Panc1 (cell line): ENCODE measurements at regions not wholly inside any gene's neighbourhood (a gene's known extent, or its start where the extent isn't known, plus 50 kb on each side); places are given as distances from the start of the nearest gene placed in this dataset.

ENCODE experiments used
- ATAC-seq: fragments of 200-7000 bp; cut with Tn5 transposase; 2 replicates; pipeline ENCODE4 v1.9.1; 2020; ENCODE audit warnings: mild to moderate bottlenecking, moderate library complexity
- BruUV-seq: library from RNA; stranded (reverse); fragments of 400-500 nt; replicated peaks from 2 replicates; lab custom pipeline; 2021; lab: Mats Ljungman, UMichigan
- CTCF ChIA-PET: fragments of 300-600 bp; sonication (Branson Sonifier 250); formaldehyde crosslinking; loops from one replicate; lab custom pipeline; 2022; ENCODE audit warnings: antibody characterized with exemption; lab: Charles Lee
- POLR2A ChIA-PET: fragments of 300-600 bp; sonication (Branson Sonifier 250); formaldehyde crosslinking; loops from one replicate; lab custom pipeline; 2022; ENCODE audit warnings: antibody characterized with exemption; lab: Charles Lee
- DNase-seq: peaks from one replicate; pipeline ENCODE4 v3.0.0-alpha.2; 2010; ENCODE audit warnings: low read depth, low spot score
- H3K27ac ChIP-seq: 2 replicates; pipeline ENCODE4 v1.5.1; 2011; ENCODE audit warnings: mild to moderate bottlenecking, low read length, inconsistent platforms
- H3K27me3 ChIP-seq: fragments of 200-500 bp; sonication (Bioruptor generic); 2 replicates; pipeline ENCODE4 v1.6.0; 2014; ENCODE audit warnings: low read length, inconsistent platforms; ENCODE audit not compliant: control insufficient read depth, insufficient read depth
- H3K36me3 ChIP-seq: fragments of 200-500 bp; sonication (Bioruptor generic); 2 replicates; pipeline ENCODE4 v1.5.1; 2014; ENCODE audit warnings: inconsistent platforms, mild to moderate bottlenecking, low read length, moderate library complexity; ENCODE audit not compliant: control insufficient read depth, insufficient read depth
- H3K4me1 ChIP-seq: 2 replicates; pipeline ENCODE4 v1.5.1; 2011; ENCODE audit warnings: inconsistent platforms, mild to moderate bottlenecking, low read length, moderate library complexity; ENCODE audit not compliant: control insufficient read depth, insufficient read depth
- H3K4me3 ChIP-seq, 2 experiments: 2 replicates each; pipeline ENCODE4 v1.5.1; 2011 to 2012; ENCODE audit warnings: low read depth in 2 of 2, low read length in 2 of 2, mild to moderate bottlenecking in 2 of 2, inconsistent platforms in 1 of 2, moderate library complexity in 1 of 2
- H3K9me3 ChIP-seq: fragments of 200-500 bp; sonication (Bioruptor generic); 2 replicates; pipeline ENCODE4 v1.5.1; 2014; ENCODE audit warnings: low read depth, mild to moderate bottlenecking, inconsistent platforms, low read length, moderate library complexity; ENCODE audit not compliant: control insufficient read depth, insufficient read depth
- CTCF ChIP-seq: fragments of 450-650 bp; IDR thresholded peaks from 2 replicates; pipeline ENCODE4 v1.5.1; 2017; ENCODE audit warnings: mild to moderate bottlenecking
- POLR2AphosphoS5 ChIP-seq: IDR thresholded peaks from 2 replicates; pipeline ENCODE4 v1.6.1; 2012; ENCODE audit warnings: mild to moderate bottlenecking, low read depth, low read length, moderate library complexity
- REST ChIP-seq, 2 experiments: IDR thresholded peaks; 2 replicates each; pipeline ENCODE4 v1.6.1; 2011 to 2012; ENCODE audit warnings: low read depth in 2 of 2, control low read depth in 1 of 2, low read length in 1 of 2, mild to moderate bottlenecking in 1 of 2, moderate library complexity in 1 of 2; ENCODE audit not compliant: insufficient read depth in 1 of 2
- SIN3A ChIP-seq: IDR thresholded peaks from 2 replicates; pipeline ENCODE4 v1.6.1; 2012; ENCODE audit warnings: low read depth, mild to moderate bottlenecking, low read length, moderate library complexity, borderline replicate concordance; ENCODE audit not compliant: insufficient read depth
- TCF7L2 ChIP-seq: IDR thresholded peaks from 2 replicates; pipeline ENCODE4 v1.6.1; 2011; ENCODE audit warnings: mild to moderate bottlenecking, low read depth, low read length, inconsistent platforms
- in situ Hi-C: cut with HindIII; loops from 2 replicates; pipeline ENCODE4 v1.10.0; 2016; ENCODE audit warnings: low sequenced_read_pairs, low pct_unique_long_range_greater_than_20kb
- intact Hi-C: fragments of 100-400 bp; cut with micrococcal nuclease; formaldehyde crosslinking; loops from one replicate; pipeline ENCODE4 v1.10.0; 2022; ENCODE audit not compliant: unreplicated experiment

- in situ Hi-C loops (no loop called here), intact Hi-C loops (no loop called here)
- ChIA-PET POLR2A (no interaction called here), CTCF (no interaction called here)
- Histone ChIP-seq H3K9me3 (no peaks in the 10 kb centered on the region), H3K27ac (no peak overlapping the region), H3K4me1 (no peaks in the 10 kb centered on the region), H3K27me3 (no peaks in the 10 kb centered on the region), H3K36me3 (no peaks in the 10 kb centered on the region), H3K4me3 (no peak overlapping the region)
- ATAC-seq, result no peak
- DNase-seq, result no peak
- no TSS peak for BruUV-seq
- TF ChIP-seq SIN3A (no peak), POLR2AphosphoS5 (no peak), REST (IDR thresholded peaks at IDR 0.05; ENCODE audit: insufficient read depth in 1 of 2, low read depth in 2 of 2, low read length in 1 of 2) (no peak), CTCF (no peak), TCF7L2 (no peak)
Measured at GRCh38 chr6:74875193-74875592, 330.7 kb downstream of the COL12A1 start.

GRCh38 chr6:74872754-74873476, 332.9 kb downstream of the COL12A1 start:
- TF ChIP-seq REST (IDR thresholded peaks at IDR 0.05; ENCODE audit: insufficient read depth in 1 of 2, low read depth in 2 of 2, low read length in 1 of 2), result no peak
- no peak for TF ChIP-seq POLR2AphosphoS5
- no peak for TF ChIP-seq CTCF
- no peak for TF ChIP-seq SIN3A
- no peak for TF ChIP-seq TCF7L2
- no peak for DNase-seq
- no peak overlapping the region for H3K4me3 ChIP-seq
- no peaks in the 10 kb centered on the region for H3K9me3 ChIP-seq
- no peak overlapping the region for H3K27ac ChIP-seq
- in situ Hi-C loops (no loop called here), intact Hi-C loops (no loop called here)
- no peaks in the 10 kb centered on the region for H3K4me1 ChIP-seq
- CTCF ChIA-PET, result no interaction called here
- H3K27me3 ChIP-seq, result no peaks in the 10 kb centered on the region
- no TSS peak for BruUV-seq
- POLR2A ChIA-PET, result no interaction called here
- no peaks in the 10 kb centered on the region for H3K36me3 ChIP-seq
- ATAC-seq, result no peak
